ENCODE measurements at regions not wholly inside any gene's neighbourhood (a gene's known extent, or its start where the extent isn't known, plus 50 kb on each side); places are given as distances from the start of the nearest gene placed in this dataset.
A peak's percentile ranks its signal among the peaks of the same experiment; 100 is the strongest.

DNA sequence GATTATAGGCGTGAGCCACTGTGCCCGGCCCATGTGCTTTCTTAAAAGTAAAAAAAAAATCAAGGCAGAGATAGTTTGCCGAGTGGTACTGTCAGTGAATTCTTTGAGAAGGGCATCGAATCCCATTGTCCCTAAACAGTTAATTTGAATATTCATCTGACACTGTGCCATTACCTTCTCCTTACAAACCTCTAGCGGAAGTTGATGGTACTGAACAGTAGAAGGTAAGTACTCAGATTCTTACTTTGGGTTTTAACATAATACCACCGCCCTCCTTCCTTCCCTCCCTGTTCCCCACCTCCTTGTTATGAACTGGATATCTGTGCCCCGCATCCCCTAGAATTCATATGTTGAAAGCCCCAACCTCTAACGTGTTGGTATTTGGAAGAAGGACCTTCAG is 58.2 kb upstream of the CLMP start:
- no peak for DNase-seq

DNA sequence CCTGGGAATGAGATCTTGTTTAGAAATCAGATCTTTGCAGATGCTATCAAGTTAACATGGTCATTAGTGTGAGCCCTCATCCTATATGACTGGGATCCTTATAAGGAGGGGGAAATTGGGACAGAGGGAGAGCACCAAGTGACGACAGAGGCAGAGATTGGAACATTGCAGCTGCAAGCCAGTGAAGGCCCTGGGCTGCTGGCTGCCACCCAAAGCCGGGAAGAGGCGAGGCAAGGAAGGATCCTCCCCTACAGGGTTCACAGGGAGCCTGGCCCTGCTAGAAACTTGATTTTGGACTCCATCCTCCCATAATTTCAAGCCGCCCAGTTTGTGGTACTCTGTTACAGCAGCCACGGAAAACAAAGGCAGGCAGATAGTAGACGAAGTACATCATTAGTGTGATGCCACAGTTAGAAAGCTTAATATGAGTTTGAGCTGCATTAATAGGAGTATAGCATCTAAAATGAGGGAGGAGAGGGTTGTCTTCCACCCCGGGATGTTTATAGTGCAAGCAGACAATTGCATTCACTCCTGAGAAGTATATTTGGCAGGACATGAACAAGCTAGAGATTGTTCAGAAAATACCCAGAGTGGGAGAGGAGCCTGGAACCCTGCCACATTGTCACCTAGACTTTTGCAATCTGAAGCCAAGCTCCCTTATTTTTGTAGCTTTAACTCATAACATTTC is 56.8 kb upstream of the CLMP start:
- DNase-seq = no peak

DNA sequence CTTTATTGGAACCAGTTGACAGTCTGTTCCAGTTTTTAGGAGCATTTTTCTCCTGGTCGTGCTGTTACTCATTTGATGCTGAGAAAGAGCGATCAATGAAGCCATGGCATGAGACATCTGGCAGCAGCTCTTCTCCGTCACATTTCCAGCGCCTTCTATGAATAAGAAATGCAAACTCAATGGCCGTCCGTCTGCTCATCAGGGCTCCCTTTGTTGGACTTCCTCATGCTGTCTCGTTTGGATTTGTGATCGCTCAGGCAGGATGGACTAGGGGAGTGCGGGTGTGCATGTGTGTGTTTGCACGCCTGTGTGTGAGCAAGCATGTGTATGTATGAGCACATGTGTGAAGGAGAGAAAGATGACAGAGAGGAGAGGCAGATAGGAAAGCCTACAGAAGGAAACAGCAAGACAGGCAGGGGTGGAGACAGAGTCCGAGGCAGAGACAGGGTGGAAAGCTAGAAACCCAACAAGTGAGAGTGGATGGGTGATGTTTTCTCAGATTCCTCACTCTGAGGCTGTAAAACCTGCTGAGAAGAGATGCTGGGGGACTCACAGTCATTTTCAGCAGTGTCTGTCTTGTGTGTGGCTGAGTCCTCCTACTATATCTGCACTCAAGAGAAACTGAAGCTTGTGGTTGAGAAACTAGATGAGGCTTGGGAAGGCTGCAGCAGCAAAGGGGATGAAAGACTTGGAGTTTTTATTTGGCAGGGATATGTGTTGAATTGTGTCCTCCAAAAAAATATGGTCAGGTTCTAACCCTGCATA is 56.0 kb upstream of the CLMP start:
- DNase-seq = no peak

DNA sequence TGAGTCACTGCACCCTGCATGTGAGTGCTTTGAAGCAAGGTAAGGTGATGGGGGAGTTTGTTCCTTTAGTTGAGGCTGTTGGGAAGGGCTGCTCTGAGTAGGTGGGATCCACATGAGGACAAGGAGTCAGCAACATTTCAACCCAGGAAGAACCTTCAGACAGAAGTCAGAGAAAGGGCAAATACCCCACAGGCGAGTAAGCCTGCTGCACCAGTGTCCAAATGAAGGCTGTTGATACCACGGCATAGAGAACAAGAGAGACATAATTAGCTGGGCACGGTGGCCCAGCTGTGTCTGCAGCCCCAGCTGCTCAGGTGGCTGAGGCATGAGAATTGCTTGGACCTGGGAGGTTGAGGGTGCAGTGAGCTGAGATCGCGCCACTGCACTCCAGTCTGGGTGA is 54.3 kb upstream of the CLMP start:
- no peak for DNase-seq

DNA sequence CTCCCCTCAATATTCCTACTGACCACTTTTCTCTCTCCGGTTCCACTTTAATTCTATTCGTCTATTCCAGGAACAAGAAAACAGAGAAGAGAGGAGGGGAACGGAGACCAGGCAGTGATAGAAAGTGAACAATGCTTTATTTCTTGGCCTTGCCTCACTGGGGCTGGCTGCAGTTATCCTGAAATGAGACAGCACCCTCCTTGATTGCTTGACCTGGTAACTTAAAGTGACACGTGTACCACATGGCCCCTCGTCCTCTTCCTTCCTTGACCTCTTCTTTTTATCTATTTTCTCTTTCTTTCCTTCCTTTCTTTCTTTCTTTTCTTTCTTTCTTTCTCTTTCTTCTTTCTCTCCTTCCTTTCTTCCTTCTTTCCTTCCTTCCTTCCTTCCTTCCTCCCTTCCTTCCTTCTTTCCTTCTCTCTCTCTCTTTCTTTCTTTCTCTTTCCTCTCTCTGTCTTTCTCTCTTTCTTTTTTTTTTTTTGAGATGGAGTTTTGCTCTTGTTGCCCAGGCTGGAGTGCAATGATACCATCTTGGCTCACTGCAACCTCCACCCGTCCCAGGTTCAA is 52.8 kb upstream of the CLMP start:
- DNase-seq = no peak

DNA sequence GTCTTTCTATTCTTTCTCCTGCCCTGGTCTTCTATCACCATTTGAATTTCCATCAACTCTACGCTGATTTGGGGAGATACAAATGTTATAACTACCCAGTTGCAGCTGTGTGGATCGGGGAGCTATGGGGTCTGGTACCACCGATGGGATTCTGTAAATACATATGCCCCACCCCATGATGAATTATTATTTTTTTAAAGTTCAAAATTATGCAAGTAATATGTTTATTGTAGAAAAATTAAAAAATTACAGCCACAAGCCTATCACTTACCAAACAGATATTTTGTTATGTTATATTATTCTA is 52.4 kb upstream of the CLMP start:
- DNase-seq = no peak

DNA sequence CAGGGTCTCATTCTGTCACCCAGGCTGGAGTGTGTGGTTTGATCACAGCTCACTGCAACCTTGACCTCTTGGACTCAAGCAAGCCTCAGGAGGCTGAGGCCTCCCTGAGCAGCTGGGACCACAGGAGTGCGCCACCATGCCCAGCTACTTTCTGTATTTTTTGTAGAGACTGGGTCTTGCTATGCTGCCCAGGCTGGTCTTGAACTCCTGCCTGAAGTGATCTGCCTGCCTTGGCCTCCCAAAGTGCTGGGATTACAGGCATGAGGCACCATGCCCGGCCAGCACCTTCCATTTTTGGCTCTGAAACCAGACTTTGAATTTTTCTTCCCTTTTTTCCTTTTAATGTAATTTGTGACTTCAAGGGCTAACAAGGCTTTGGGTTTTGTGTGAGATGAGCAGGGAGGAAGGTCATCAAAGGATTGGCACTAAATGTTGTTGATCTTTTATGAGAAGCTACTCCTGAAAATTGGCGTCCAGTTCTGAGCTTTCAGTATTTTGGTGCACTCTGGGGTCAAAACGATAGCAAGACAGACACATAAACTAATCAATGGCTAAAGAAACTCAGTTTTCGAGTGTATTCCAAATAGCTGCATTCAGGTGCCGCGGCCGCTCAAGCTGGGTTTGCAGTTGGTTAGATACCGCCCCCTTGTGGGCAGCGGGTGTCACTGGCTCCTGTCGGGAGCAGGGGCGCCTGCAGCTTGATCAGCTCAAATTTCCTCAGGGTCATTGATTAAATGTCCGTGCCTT is 51.9 kb upstream of the CLMP start:
- DNase-seq = peak; percentile 29 to 47

DNA sequence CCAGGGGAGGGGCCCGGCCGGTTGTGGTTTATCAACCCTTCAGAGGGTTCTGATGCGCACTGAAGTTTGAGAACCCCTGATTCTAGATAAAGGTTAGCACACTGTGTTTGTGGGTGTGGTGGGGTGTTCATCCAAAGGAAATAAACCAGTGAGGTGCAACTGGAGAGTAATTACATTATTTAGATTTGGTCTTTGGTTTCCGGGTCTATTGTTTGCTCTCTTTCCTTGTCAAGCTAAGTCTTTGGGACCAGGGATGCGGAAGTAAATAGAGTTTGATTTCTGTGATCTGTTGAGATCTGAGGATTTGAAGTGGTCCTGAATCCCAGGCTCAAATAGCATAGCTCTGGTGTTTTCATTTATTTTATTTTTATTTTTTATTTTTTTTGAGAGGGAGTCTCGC is 50.5 kb upstream of the CLMP start:
- no peak for DNase-seq

All from bone marrow (tissue), 2 donors.